HL-60 (cell line): ENCODE measurements at regions not wholly inside any gene's neighbourhood (a gene's known extent, or its start where the extent isn't known, plus 50 kb on each side); places are given as distances from the start of the nearest gene placed in this dataset.

Experiments used
- DNase-seq, 2 experiments: peaks; one replicate each; pipeline ENCODE4 v3.0.0-alpha.2; 2010 to 2020; ENCODE audit warnings: low read depth in 1 of 2, low spot score in 1 of 2
- H3K27ac ChIP-seq: fragments of 250-450 bp; sonication (Bioruptor Pico); replicated peaks from 2 replicates; pipeline ENCODE4 v1.5.1; 2020; ENCODE audit warnings: mild to moderate bottlenecking, moderate library complexity
- H3K27me3 ChIP-seq: fragments of 250-450 bp; sonication (Bioruptor Pico); 2 replicates; pipeline ENCODE4 v1.5.1; 2021; ENCODE audit warnings: mild to moderate bottlenecking, moderate library complexity; ENCODE audit not compliant: insufficient read depth, poor library complexity, severe bottlenecking
- H3K4me3 ChIP-seq: replicated peaks from 2 replicates; pipeline ENCODE4 v1.5.1; 2011; ENCODE audit warnings: mild to moderate bottlenecking, control low read depth, low read length; ENCODE audit not compliant: insufficient read depth
- GABPA ChIP-seq: IDR thresholded peaks from 2 replicates; pipeline ENCODE4 v1.6.1; 2012; ENCODE audit warnings: low read depth
- POLR2AphosphoS5 ChIP-seq: IDR thresholded peaks from 2 replicates; pipeline ENCODE4 v1.6.1; 2012; ENCODE audit warnings: low read depth
- SPI1 ChIP-seq: IDR thresholded peaks from 2 replicates; pipeline ENCODE4 v1.6.1; 2012; ENCODE audit warnings: low read depth, mild to moderate bottlenecking, borderline replicate concordance
- TF ChIP-seq, protein P1 (sequence below): IDR thresholded peaks from one replicate; pipeline ENCODE4 v1.5.1; 2011; ENCODE audit warnings: low read length, control low read depth, inconsistent platforms; ENCODE audit not compliant: insufficient read depth
- TF ChIP-seq, protein P2 (sequence below): IDR thresholded peaks from 2 replicates; pipeline ENCODE4 v1.6.1; 2012; ENCODE audit warnings: low read depth; ENCODE audit not compliant: insufficient replicate concordance

DNA sequence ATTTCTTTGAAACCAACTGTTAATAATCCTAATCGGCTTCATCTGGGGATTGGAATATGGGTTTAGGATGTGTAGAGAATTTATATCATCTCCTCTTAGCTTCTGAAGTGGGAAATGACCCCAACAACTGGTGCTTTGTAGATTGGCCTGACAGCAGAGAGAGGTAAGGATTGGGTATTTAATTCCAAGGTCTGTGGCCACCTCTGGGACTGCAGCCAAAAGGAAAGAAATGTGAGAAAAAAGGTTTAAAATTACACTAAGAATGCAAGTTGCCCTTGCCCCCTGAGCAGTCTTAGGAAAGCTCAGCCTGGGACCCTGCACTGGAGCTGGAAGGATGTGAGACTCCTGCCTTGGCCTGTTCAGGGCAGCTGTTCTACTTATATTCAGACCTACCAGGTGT is 157.1 kb downstream of the FTCDNL1 start:
- H3K27ac ChIP-seq, result no peak overlapping the region
- H3K27me3 ChIP-seq, result no peaks in the 10 kb centered on the region
- DNase-seq, result no peak
- H3K4me3 ChIP-seq, result no peak overlapping the region
- TF ChIP-seq GABPA, result no peak

DNA sequence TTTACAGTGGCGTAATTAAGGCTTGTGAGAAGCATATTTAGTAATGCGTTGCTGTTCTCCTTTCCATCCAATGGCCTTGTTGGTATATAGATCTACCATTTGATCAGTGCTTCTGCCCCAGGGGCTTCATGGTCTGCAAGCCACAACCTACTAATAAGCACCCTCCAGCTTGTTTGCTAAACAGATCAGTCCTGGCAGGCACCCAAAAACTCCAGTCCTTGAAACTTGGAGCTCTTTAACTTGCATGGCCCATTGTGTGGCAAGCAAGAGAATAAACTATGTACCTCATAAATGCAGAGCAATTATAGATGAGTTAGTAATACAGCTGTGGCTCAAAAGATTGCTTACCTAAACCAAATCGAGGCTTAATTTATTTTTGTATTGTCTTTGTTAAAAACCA is 158.5 kb downstream of the FTCDNL1 start:
- no peak overlapping the region for H3K27ac ChIP-seq
- no peak for DNase-seq
- H3K27me3 ChIP-seq, result no peaks in the 10 kb centered on the region
- TF ChIP-seq GABPA, result no peak
- TF ChIP-seq POLR2AphosphoS5, result no peak
- TF ChIP-seq, protein P1, sequence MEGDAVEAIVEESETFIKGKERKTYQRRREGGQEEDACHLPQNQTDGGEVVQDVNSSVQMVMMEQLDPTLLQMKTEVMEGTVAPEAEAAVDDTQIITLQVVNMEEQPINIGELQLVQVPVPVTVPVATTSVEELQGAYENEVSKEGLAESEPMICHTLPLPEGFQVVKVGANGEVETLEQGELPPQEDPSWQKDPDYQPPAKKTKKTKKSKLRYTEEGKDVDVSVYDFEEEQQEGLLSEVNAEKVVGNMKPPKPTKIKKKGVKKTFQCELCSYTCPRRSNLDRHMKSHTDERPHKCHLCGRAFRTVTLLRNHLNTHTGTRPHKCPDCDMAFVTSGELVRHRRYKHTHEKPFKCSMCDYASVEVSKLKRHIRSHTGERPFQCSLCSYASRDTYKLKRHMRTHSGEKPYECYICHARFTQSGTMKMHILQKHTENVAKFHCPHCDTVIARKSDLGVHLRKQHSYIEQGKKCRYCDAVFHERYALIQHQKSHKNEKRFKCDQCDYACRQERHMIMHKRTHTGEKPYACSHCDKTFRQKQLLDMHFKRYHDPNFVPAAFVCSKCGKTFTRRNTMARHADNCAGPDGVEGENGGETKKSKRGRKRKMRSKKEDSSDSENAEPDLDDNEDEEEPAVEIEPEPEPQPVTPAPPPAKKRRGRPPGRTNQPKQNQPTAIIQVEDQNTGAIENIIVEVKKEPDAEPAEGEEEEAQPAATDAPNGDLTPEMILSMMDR, result no peak
- no peak for TF ChIP-seq SPI1
- TF ChIP-seq, protein P2, sequence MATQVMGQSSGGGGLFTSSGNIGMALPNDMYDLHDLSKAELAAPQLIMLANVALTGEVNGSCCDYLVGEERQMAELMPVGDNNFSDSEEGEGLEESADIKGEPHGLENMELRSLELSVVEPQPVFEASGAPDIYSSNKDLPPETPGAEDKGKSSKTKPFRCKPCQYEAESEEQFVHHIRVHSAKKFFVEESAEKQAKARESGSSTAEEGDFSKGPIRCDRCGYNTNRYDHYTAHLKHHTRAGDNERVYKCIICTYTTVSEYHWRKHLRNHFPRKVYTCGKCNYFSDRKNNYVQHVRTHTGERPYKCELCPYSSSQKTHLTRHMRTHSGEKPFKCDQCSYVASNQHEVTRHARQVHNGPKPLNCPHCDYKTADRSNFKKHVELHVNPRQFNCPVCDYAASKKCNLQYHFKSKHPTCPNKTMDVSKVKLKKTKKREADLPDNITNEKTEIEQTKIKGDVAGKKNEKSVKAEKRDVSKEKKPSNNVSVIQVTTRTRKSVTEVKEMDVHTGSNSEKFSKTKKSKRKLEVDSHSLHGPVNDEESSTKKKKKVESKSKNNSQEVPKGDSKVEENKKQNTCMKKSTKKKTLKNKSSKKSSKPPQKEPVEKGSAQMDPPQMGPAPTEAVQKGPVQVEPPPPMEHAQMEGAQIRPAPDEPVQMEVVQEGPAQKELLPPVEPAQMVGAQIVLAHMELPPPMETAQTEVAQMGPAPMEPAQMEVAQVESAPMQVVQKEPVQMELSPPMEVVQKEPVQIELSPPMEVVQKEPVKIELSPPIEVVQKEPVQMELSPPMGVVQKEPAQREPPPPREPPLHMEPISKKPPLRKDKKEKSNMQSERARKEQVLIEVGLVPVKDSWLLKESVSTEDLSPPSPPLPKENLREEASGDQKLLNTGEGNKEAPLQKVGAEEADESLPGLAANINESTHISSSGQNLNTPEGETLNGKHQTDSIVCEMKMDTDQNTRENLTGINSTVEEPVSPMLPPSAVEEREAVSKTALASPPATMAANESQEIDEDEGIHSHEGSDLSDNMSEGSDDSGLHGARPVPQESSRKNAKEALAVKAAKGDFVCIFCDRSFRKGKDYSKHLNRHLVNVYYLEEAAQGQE, result no peak
- H3K4me3 ChIP-seq, result no peak overlapping the region

DNA sequence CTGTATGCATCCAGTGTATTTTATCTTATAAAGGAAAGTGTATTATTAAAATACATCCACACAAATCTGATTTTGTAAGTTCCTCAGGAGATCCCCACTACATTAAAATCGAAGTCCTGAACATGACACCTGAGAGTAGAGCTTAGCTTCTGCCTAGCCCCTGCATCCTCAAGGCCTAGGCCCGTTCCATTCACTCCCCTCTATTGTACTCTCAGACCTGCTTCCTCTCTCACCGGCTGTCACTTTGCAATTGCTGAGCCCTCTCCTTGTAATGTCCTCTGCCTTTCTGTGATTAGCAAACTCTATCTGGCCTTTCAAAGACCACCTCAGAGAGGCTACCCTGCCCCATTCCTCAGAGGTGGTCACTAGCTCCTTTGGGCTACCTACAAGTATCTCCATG is 160.8 kb downstream of the FTCDNL1 start:
- Histone ChIP-seq H3K27me3 (no peaks in the 10 kb centered on the region), H3K27ac (no peak overlapping the region), H3K4me3 (no peak overlapping the region)
- TF ChIP-seq SPI1 (no peak), GABPA (no peak), POLR2AphosphoS5 (no peak)
- TF ChIP-seq, protein P1, result no peak
- TF ChIP-seq, protein P2, result no peak
- DNase-seq, result no peak

DNA sequence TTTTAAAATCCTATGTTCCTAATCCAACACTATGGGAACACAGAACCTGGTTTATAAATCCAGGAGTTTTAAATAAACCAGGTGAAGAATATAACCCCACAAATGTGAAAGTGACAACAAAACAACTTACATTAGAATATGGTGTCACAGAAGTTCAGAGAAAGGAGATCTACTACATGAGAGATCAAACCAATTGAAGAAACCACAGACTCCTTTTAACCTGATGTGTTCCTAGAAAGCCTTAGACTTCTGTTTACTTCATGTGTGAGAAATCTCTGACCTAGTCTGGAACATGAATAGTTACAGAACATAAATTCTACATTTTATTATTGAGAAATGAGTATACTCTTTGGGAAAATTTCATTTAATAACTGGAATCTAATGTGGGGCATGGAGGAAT is 165.3 kb downstream of the FTCDNL1 start:
- H3K27me3 ChIP-seq, result no peaks in the 10 kb centered on the region
- H3K4me3 ChIP-seq, result no peak overlapping the region
- H3K27ac ChIP-seq, result no peak overlapping the region
- TF ChIP-seq, protein P1, result no peak
- no peak for TF ChIP-seq SPI1
- no peak for TF ChIP-seq GABPA
- TF ChIP-seq, protein P2, result no peak
- no peak for TF ChIP-seq POLR2AphosphoS5
- DNase-seq, result no peak
